ENCODE measurements at regions not wholly inside any gene's neighbourhood (a gene's known extent, or its start where the extent isn't known, plus 50 kb on each side); places are given as distances from the start of the nearest gene placed in this dataset.

DNA sequence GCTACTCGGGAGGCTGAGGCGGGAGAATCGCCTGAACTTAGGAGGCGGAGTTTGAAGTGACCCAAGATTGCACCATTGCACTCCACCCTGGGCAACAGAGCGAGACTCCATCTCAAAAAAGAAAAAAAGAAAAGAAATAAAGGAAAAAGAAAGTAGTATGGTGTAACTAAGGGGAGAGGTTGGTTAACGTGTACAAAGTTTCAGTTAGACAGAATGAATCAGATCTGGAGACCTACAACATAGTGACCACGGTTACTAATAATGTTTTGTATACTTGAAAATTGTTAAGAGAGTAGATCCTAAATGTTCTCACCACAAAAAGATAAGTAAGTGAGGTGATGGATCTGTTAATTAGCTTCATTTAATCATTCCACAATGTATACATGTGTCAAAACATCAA lies 1208.8 kb downstream of the VRK1 start:
- TF ChIP-seq, protein P1, sequence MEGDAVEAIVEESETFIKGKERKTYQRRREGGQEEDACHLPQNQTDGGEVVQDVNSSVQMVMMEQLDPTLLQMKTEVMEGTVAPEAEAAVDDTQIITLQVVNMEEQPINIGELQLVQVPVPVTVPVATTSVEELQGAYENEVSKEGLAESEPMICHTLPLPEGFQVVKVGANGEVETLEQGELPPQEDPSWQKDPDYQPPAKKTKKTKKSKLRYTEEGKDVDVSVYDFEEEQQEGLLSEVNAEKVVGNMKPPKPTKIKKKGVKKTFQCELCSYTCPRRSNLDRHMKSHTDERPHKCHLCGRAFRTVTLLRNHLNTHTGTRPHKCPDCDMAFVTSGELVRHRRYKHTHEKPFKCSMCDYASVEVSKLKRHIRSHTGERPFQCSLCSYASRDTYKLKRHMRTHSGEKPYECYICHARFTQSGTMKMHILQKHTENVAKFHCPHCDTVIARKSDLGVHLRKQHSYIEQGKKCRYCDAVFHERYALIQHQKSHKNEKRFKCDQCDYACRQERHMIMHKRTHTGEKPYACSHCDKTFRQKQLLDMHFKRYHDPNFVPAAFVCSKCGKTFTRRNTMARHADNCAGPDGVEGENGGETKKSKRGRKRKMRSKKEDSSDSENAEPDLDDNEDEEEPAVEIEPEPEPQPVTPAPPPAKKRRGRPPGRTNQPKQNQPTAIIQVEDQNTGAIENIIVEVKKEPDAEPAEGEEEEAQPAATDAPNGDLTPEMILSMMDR (IDR thresholded peaks at IDR 0.05) = no peak
- TF ChIP-seq POLR2AphosphoS5 (IDR thresholded peaks at IDR 0.05) (no peak), EP300 (IDR thresholded peaks at IDR 0.05) (no peak), POLR2A (IDR thresholded peaks at IDR 0.05; ENCODE audit: low read depth) (no peak)
